Endodermal cell (in vitro differentiated cells): ENCODE measurements at regions not wholly inside any gene's neighbourhood (a gene's known extent, or its start where the extent isn't known, plus 50 kb on each side); places are given as distances from the start of the nearest gene placed in this dataset.
"Not testable (repeated sequence)": the region's sequence is repeated elsewhere in the genome, so short reads cannot be mapped to it uniquely, and the experiment has no call there.

ENCODE experiments used
- DNase-seq: peaks from one replicate; pipeline ENCODE4 v3.0.0-alpha.2; 2017
- H3K27ac ChIP-seq: 2 replicates; pipeline ENCODE4 v1.5.1; 2013; ENCODE audit warnings: mild to moderate bottlenecking, low read depth, low read length, moderate library complexity
- H3K27me3 ChIP-seq: 2 replicates; pipeline ENCODE4 v1.6.1; 2013; ENCODE audit warnings: mild to moderate bottlenecking, low read length, moderate library complexity; ENCODE audit not compliant: insufficient read depth, control insufficient read depth, poor library complexity, severe bottlenecking
- H3K36me3 ChIP-seq: 2 replicates; pipeline ENCODE4 v1.7.0; 2013; ENCODE audit warnings: mild to moderate bottlenecking, low read length, moderate library complexity; ENCODE audit not compliant: control insufficient read depth, insufficient read depth
- H3K4me1 ChIP-seq: one replicate; pipeline ENCODE4 v1.7.0; 2013; ENCODE audit warnings: low read length; ENCODE audit not compliant: control insufficient read depth, insufficient read depth
- H3K4me3 ChIP-seq: 2 replicates; pipeline ENCODE4 v1.5.1; 2013; ENCODE audit warnings: mild to moderate bottlenecking, low read length, moderate library complexity
- H3K9ac ChIP-seq: 2 replicates; pipeline ENCODE4 v1.6.1; 2013; ENCODE audit warnings: mild to moderate bottlenecking, low read length, moderate library complexity; ENCODE audit not compliant: poor library complexity, severe bottlenecking; ENCODE audit errors: extremely low read depth
- H3K9me3 ChIP-seq: 2 replicates; pipeline ENCODE4 v1.6.1; 2013; ENCODE audit warnings: mild to moderate bottlenecking, low read length, moderate library complexity; ENCODE audit not compliant: control insufficient read depth
- H3K27ac Mint-ChIP-seq: 2 replicates; pipeline ENCODE4 v1.8.0; 2020; ENCODE audit warnings: mixed read lengths
- H3K27me3 Mint-ChIP-seq: 2 replicates; pipeline ENCODE4 v1.8.0; 2021; ENCODE audit warnings: mild to moderate bottlenecking, mixed read lengths; ENCODE audit not compliant: insufficient read depth
- H3K36me3 Mint-ChIP-seq: 2 replicates; pipeline ENCODE4 v1.8.0; 2020; ENCODE audit warnings: low read depth, mixed read lengths
- H3K4me1 Mint-ChIP-seq: 2 replicates; pipeline ENCODE4 v1.8.0; 2020; ENCODE audit warnings: mixed read lengths
- H3K4me3 Mint-ChIP-seq: 2 replicates; pipeline ENCODE4 v1.8.0; 2020; ENCODE audit warnings: mild to moderate bottlenecking, moderate library complexity, mixed read lengths
- H3K9me3 Mint-ChIP-seq: 2 replicates; pipeline ENCODE4 v1.8.0; 2020; ENCODE audit warnings: mild to moderate bottlenecking, mixed read lengths
- WGBS, 2 experiments: methylation state at CpG; one replicate each; pipeline versions ENCODE4 v1.1.5 to v1.1.7; 2013; ENCODE audit warnings: missing lambda C conversion rate in 2 of 2, mixed read lengths in 1 of 2; ENCODE audit not compliant: insufficient coverage in 1 of 2, insufficient read length in 1 of 2; 5-methylcytosine and 5-hydroxymethylcytosine counted together
- TF ChIP-seq, protein P1 (sequence below): fragments of 200-600 bp; sonication (generic); conservative IDR thresholded peaks from 2 replicates; pipeline ENCODE4 v1.5.0; 2021; ENCODE audit warnings: antibody characterized with exemption, mild to moderate bottlenecking

DNA sequence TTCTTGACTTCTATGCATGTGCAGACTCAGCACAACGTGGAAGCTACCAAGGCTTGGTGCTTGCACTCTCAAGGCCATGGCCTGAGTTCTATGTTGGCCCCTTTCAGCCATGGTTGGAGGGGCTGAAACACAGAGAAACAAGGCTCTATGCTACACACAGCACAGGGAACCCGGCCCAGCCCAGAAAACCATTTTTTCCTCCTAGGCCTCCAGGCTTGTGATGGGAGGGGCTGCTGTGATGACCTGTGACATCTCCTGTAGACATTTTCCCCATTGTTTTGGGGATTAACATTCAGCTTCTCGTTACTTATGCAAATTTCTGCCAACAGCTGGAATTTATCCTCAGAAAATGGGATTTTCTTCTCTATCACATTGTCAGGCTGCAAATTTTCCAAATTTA is 678.7 kb downstream of the KCNJ18 start:
- DNase-seq, H3K27ac ChIP-seq, H3K9ac ChIP-seq, H3K27ac Mint-ChIP-seq, H3K4me1 Mint-ChIP-seq, H3K36me3 ChIP-seq, H3K27me3 ChIP-seq, H3K27me3 Mint-ChIP-seq, H3K4me3 ChIP-seq, H3K4me3 Mint-ChIP-seq, H3K36me3 Mint-ChIP-seq, H3K4me1 ChIP-seq: not testable (repeated sequence)
- H3K9me3 Mint-ChIP-seq, result peaks cover 82% of the 10 kb centered on the region
- peaks cover 48% of the 10 kb centered on the region for H3K9me3 ChIP-seq
- 29 to 45% methylated on average over 1 to 3 of the region's 3 CpGs for WGBS, 2 experiments

DNA sequence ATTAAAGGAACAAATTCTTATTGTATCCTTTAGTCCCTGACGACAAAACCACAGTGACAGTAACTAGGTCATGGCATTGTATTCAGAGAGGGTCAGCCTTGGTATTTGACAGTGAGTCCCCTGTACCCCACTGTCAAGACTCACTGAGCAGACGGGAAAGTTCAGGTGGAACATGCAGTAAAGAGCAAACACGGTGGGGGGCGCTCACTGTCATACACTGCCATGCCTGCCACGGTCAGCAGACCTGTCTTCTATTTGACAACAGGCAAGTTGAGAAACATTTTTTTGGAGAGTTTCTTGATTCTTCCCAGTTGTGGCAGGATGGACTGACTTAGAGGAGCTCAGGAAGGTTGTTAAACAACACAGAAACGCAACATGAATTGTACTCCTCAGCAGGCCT is 681.6 kb downstream of the KCNJ18 start:
- Histone ChIP-seq H3K4me1 (no peaks in the 10 kb centered on the region), H3K9ac (no peak overlapping the region), H3K27ac (no peak overlapping the region), H3K36me3 (no peaks in the 10 kb centered on the region), H3K9me3 (peaks cover 40% of the 10 kb centered on the region), H3K27me3 (no peaks in the 10 kb centered on the region), H3K4me3 (no peak overlapping the region)
- H3K27me3 Mint-ChIP-seq, result no peaks in the 10 kb centered on the region
- peaks cover 3% of the 10 kb centered on the region for H3K36me3 Mint-ChIP-seq
- H3K4me3 Mint-ChIP-seq, result no peak overlapping the region
- H3K9me3 Mint-ChIP-seq, result peaks cover 62% of the 10 kb centered on the region
- no peak for DNase-seq
- H3K4me1 Mint-ChIP-seq, result no peaks in the 10 kb centered on the region
- 66 to 68% methylated on average over 6 of the region's 6 CpGs for WGBS, 2 experiments
- TF ChIP-seq, protein P1, sequence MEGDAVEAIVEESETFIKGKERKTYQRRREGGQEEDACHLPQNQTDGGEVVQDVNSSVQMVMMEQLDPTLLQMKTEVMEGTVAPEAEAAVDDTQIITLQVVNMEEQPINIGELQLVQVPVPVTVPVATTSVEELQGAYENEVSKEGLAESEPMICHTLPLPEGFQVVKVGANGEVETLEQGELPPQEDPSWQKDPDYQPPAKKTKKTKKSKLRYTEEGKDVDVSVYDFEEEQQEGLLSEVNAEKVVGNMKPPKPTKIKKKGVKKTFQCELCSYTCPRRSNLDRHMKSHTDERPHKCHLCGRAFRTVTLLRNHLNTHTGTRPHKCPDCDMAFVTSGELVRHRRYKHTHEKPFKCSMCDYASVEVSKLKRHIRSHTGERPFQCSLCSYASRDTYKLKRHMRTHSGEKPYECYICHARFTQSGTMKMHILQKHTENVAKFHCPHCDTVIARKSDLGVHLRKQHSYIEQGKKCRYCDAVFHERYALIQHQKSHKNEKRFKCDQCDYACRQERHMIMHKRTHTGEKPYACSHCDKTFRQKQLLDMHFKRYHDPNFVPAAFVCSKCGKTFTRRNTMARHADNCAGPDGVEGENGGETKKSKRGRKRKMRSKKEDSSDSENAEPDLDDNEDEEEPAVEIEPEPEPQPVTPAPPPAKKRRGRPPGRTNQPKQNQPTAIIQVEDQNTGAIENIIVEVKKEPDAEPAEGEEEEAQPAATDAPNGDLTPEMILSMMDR, result no peak
- no peak overlapping the region for H3K27ac Mint-ChIP-seq

DNA sequence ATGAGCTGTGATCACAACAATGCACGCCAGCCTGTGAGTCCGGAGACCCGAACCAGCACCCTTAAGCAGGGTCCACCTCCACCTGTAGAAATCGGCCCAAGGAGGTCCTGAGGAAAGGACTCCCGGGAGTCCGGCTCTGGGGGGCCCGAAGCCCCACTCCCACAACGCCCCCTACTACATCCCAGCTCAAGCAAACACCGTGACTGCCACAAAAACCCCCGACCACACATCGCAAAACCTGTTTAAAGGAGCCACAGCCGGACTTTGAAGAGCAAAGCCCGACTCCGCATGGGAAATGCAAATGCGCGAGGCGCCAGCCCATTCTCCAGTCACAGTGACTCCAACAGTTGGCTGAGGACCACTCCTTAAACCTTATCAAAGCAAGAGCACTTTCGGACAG is 682.4 kb downstream of the KCNJ18 start:
- Mint-ChIP-seq H3K36me3 (peaks cover 3% of the 10 kb centered on the region), H3K4me3 (no peak overlapping the region), H3K27ac (no peak overlapping the region), H3K4me1 (no peaks in the 10 kb centered on the region), H3K27me3 (no peaks in the 10 kb centered on the region), H3K9me3 (peaks cover 57% of the 10 kb centered on the region)
- 78 to 84% methylated on average over 14 to 18 of the region's 18 CpGs for WGBS, 2 experiments
- TF ChIP-seq, protein P1, result no peak
- Histone ChIP-seq H3K9me3 (peaks cover 38% of the 10 kb centered on the region), H3K27ac (no peak overlapping the region), H3K27me3 (no peaks in the 10 kb centered on the region), H3K9ac (no peak overlapping the region), H3K36me3 (no peaks in the 10 kb centered on the region), H3K4me3 (no peak overlapping the region), H3K4me1 (no peaks in the 10 kb centered on the region)
- no peak for DNase-seq

DNA sequence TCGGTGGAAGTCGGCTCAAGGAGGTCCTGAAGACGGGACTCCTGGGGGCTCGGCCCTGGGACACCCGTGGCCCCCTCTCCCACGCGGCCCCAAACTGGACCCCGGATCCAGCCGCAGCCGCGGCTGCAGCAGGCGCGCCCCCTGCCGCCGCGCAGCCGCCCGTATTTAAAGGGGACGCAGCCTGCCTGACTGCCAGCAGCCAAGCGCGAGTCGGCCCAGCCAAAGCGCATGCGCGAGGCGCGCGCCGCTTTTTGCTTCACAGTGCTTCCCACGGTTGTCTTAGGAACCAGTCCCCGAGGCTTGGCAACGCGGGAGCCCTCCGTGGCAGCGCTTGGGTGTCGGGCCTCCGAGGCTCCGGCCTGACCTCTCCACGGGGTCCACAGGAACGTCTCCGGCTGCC is 684.4 kb downstream of the KCNJ18 start:
- H3K27ac ChIP-seq, DNase-seq, H3K27me3 ChIP-seq, H3K27me3 Mint-ChIP-seq, H3K36me3 ChIP-seq, H3K4me1 ChIP-seq, H3K4me3 ChIP-seq, H3K36me3 Mint-ChIP-seq, H3K27ac Mint-ChIP-seq, H3K9ac ChIP-seq, H3K4me3 Mint-ChIP-seq, H3K4me1 Mint-ChIP-seq: not testable (repeated sequence)
- 92 to 93% methylated on average over 12 to 14 of the region's 41 CpGs for WGBS, 2 experiments
- H3K9me3 Mint-ChIP-seq, result peaks cover 38% of the 10 kb centered on the region
- H3K9me3 ChIP-seq, result peaks cover 20% of the 10 kb centered on the region

DNA sequence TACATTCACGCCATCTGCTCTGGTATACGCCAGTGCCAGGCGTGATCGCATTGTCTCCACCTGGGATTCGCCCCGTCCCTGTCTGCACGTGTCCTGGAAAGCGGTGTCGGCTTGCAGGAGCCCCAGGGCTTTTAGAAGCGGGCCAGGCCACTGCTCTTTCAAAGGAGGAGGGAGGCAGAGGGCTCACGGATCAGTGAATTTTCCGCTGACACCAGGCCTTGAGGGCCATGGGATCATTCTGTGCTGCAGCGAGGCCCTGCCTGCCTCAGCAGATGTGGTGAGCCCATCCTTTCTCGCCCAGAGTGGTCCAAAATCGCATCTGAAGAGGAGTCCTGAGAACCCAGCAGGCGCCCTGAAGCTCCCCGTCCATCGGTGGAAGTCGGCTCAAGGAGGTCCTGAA is 686.4 kb downstream of the KCNJ18 start:
- H3K9me3 Mint-ChIP-seq, result peaks cover 18% of the 10 kb centered on the region
- not testable (repeated sequence) for H3K4me1 Mint-ChIP-seq, H3K36me3 Mint-ChIP-seq, H3K4me3 ChIP-seq, H3K36me3 ChIP-seq, H3K27ac Mint-ChIP-seq, H3K9me3 ChIP-seq, H3K27ac ChIP-seq, H3K9ac ChIP-seq, H3K27me3 Mint-ChIP-seq, H3K27me3 ChIP-seq, H3K4me1 ChIP-seq, H3K4me3 Mint-ChIP-seq, DNase-seq
- 92% methylated on average over 2 of the region's 19 CpGs; no CpG with 5 or more reads in 1 of the 2 experiments for WGBS, 2 experiments

DNA sequence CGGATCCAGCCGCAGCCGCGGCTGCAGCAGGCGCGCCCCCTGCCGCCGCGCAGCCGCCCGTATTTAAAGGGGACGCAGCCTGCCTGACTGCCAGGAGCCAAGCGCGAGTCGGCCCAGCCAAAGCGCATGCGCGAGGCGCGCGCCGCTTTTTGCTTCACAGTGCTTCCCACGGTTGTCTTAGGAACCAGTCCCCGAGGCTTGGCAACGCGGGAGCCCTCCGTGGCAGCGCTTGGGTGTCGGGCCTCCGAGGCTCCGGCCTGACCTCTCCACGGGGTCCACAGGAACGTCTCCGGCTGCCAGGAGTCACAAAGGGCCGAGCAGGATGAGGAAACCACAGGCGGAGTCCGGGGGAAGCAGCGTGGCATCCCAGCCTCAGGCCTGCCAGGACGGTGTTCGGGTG is 689.3 kb downstream of the KCNJ18 start:
- not testable (repeated sequence) for H3K36me3 ChIP-seq, H3K4me1 Mint-ChIP-seq, H3K9me3 Mint-ChIP-seq, H3K36me3 Mint-ChIP-seq, H3K4me3 ChIP-seq, H3K9ac ChIP-seq, H3K27me3 ChIP-seq, H3K27me3 Mint-ChIP-seq, H3K27ac Mint-ChIP-seq, H3K4me3 Mint-ChIP-seq, H3K9me3 ChIP-seq, DNase-seq, H3K27ac ChIP-seq, H3K4me1 ChIP-seq
- WGBS, 2 experiments, result no CpG with 5 or more reads among the region's 40 CpGs
